Activated CD4-positive, alpha-beta T cell treated with anti-CD3 and anti-CD28 coated beads for 36 hours (primary cell): ENCODE measurements at regions not wholly inside any gene's neighbourhood (a gene's known extent, or its start where the extent isn't known, plus 50 kb on each side); places are given as distances from the start of the nearest gene placed in this dataset.

Experiments used
- ATAC-seq: fragments of 200-7000 bp; cut with Tn5 transposase; one replicate; pipeline ENCODE4 v1.10.0; 2021; ENCODE audit warnings: mild to moderate bottlenecking, moderate library complexity
- CTCF ChIA-PET: fragments of 350-600 bp; sonication (Branson Sonifier 250); formaldehyde crosslinking; loops from one replicate; lab custom pipeline; 2021; ENCODE audit warnings: antibody characterized with exemption; lab: Charles Lee
- POLR2A ChIA-PET: fragments of 350-600 bp; sonication (Branson Sonifier 250); formaldehyde crosslinking; loops from one replicate; lab custom pipeline; 2021; ENCODE audit warnings: antibody characterized with exemption, inconsistent platforms; lab: Charles Lee
- DNase-seq: peaks from one replicate; pipeline ENCODE4 v3.0.0-alpha.2; 2020
- H3K27ac Mint-ChIP-seq: one replicate; pipeline ENCODE4 v1.8.0; 2021; ENCODE audit warnings: mixed read lengths
- H3K27me3 Mint-ChIP-seq: one replicate; pipeline ENCODE4 v1.8.0; 2021; ENCODE audit warnings: mixed read lengths
- H3K36me3 Mint-ChIP-seq: one replicate; pipeline ENCODE4 v1.8.0; 2021; ENCODE audit warnings: low read depth, mixed read lengths
- H3K4me1 Mint-ChIP-seq: one replicate; pipeline ENCODE4 v1.8.0; 2021; ENCODE audit warnings: mixed read lengths
- H3K4me3 Mint-ChIP-seq: one replicate; pipeline ENCODE4 v1.8.0; 2021; ENCODE audit warnings: mild to moderate bottlenecking, moderate library complexity, mixed read lengths
- H3K9me3 Mint-ChIP-seq: one replicate; pipeline ENCODE4 v1.8.0; 2021; ENCODE audit warnings: low read depth, mixed read lengths
- intact Hi-C, 2 experiments: fragments of 100-400 bp; cut with DNase I in 1 of 2; cut with micrococcal nuclease in 1 of 2; formaldehyde crosslinking; loops; one replicate each; pipeline versions ENCODE4 v1.14.2 to v1.15.1; 2022 to 2024; cut with DNase I, micrococcal nuclease

- ATAC-seq, result no peak
- CTCF ChIA-PET, result no interaction called here
Observed at GRCh38 chr18:67080601-67081000, 435.9 kb downstream of the DSEL start.

GRCh38 chr18:67074309-67074708, 442.2 kb downstream of the DSEL start:
- ATAC-seq, result no peak
- H3K36me3 Mint-ChIP-seq, result no peaks in the 10 kb centered on the region
- DNase-seq, result no peak
- POLR2A ChIA-PET, result no interaction called here
- intact Hi-C loops, result no loop called here
- no peak overlapping the region for H3K27ac Mint-ChIP-seq
- CTCF ChIA-PET, result no interaction called here
- no peaks in the 10 kb centered on the region for H3K27me3 Mint-ChIP-seq
- no peaks in the 10 kb centered on the region for H3K9me3 Mint-ChIP-seq
- no peak overlapping the region for H3K4me3 Mint-ChIP-seq
- no peaks in the 10 kb centered on the region for H3K4me1 Mint-ChIP-seq

More at GRCh38 chr18:67080601-67081000, 435.9 kb downstream of the DSEL start:
- H3K27ac Mint-ChIP-seq, result no peak overlapping the region
- intact Hi-C loops, result no loop called here
- DNase-seq, result no peak
- H3K9me3 Mint-ChIP-seq, result no peaks in the 10 kb centered on the region
- H3K4me1 Mint-ChIP-seq, result no peaks in the 10 kb centered on the region
- POLR2A ChIA-PET, result no interaction called here
- no peak overlapping the region for H3K4me3 Mint-ChIP-seq
- no peaks in the 10 kb centered on the region for H3K36me3 Mint-ChIP-seq
- no peaks in the 10 kb centered on the region for H3K27me3 Mint-ChIP-seq

GRCh38 chr18:67072791-67073190, 443.7 kb downstream of the DSEL start:
- ATAC-seq (no peak), DNase-seq (no peak)
- Mint-ChIP-seq H3K27me3 (no peaks in the 10 kb centered on the region), H3K27ac (no peak overlapping the region), H3K4me1 (no peaks in the 10 kb centered on the region), H3K36me3 (no peaks in the 10 kb centered on the region), H3K4me3 (no peak overlapping the region), H3K9me3 (no peaks in the 10 kb centered on the region)
- CTCF ChIA-PET, result no interaction called here
- intact Hi-C loops, result no loop called here
- POLR2A ChIA-PET, result no interaction called here

- ChIA-PET POLR2A (no interaction called here), CTCF (no interaction called here)
- Mint-ChIP-seq H3K36me3 (no peaks in the 10 kb centered on the region), H3K4me1 (no peaks in the 10 kb centered on the region), H3K27me3 (no peaks in the 10 kb centered on the region), H3K4me3 (no peak overlapping the region), H3K27ac (no peak overlapping the region), H3K9me3 (no peaks in the 10 kb centered on the region)
- no peak for DNase-seq
- intact Hi-C loops, result no loop called here
- no peak for ATAC-seq
Observed at GRCh38 chr18:67068608-67069007, 447.9 kb downstream of the DSEL start.

GRCh38 chr18:67047334-67047733, 443.4 kb upstream of the CDH19 start:
- POLR2A ChIA-PET, result no interaction called here
- peaks cover 2% of the 10 kb centered on the region for H3K9me3 Mint-ChIP-seq
- no peaks in the 10 kb centered on the region for H3K27me3 Mint-ChIP-seq
- H3K4me3 Mint-ChIP-seq, result no peak overlapping the region
- ATAC-seq, result no peak
- H3K27ac Mint-ChIP-seq, result no peak overlapping the region
- DNase-seq, result no peak
- intact Hi-C loops, result no loop called here
- H3K36me3 Mint-ChIP-seq, result no peaks in the 10 kb centered on the region
- CTCF ChIA-PET, result no interaction called here
- H3K4me1 Mint-ChIP-seq, result no peaks in the 10 kb centered on the region

GRCh38 chr18:67043276-67043675, 439.4 kb upstream of the CDH19 start:
- Mint-ChIP-seq H3K9me3 (peaks cover 2% of the 10 kb centered on the region), H3K4me1 (no peaks in the 10 kb centered on the region), H3K27ac (no peak overlapping the region), H3K4me3 (no peak overlapping the region), H3K36me3 (no peaks in the 10 kb centered on the region), H3K27me3 (no peaks in the 10 kb centered on the region)
- ChIA-PET POLR2A (no interaction called here), CTCF (no interaction called here)
- intact Hi-C loops, result no loop called here
- no peak for DNase-seq
- ATAC-seq, result no peak

- no peaks in the 10 kb centered on the region for H3K36me3 Mint-ChIP-seq
Observed at GRCh38 chr18:67041334-67041733, 437.4 kb upstream of the CDH19 start.

GRCh38 chr18:67035026-67035425, 431.1 kb upstream of the CDH19 start:
- no peaks in the 10 kb centered on the region for H3K27me3 Mint-ChIP-seq
- peaks cover 4% of the 10 kb centered on the region for H3K9me3 Mint-ChIP-seq
- no peaks in the 10 kb centered on the region for H3K36me3 Mint-ChIP-seq
- intact Hi-C loops, result no loop called here
- no peaks in the 10 kb centered on the region for H3K4me1 Mint-ChIP-seq
- DNase-seq (no peak), ATAC-seq (no peak)
- no peak overlapping the region for H3K27ac Mint-ChIP-seq
- POLR2A ChIA-PET, result no interaction called here
- CTCF ChIA-PET, result no interaction called here
- H3K4me3 Mint-ChIP-seq, result no peak overlapping the region

More at GRCh38 chr18:67041334-67041733, 437.4 kb upstream of the CDH19 start:
- no peaks in the 10 kb centered on the region for H3K27me3 Mint-ChIP-seq
- no peak overlapping the region for H3K27ac Mint-ChIP-seq
- ATAC-seq (no peak), DNase-seq (no peak)
- H3K9me3 Mint-ChIP-seq, result peaks cover 2% of the 10 kb centered on the region
- ChIA-PET CTCF (no interaction called here), POLR2A (no interaction called here)
- intact Hi-C loops, result no loop called here
- no peaks in the 10 kb centered on the region for H3K4me1 Mint-ChIP-seq
- H3K4me3 Mint-ChIP-seq, result no peak overlapping the region

- Mint-ChIP-seq H3K4me1 (no peaks in the 10 kb centered on the region), H3K27me3 (no peaks in the 10 kb centered on the region), H3K4me3 (no peak overlapping the region), H3K36me3 (no peaks in the 10 kb centered on the region), H3K27ac (no peak overlapping the region), H3K9me3 (no peaks in the 10 kb centered on the region)
- ATAC-seq, result no peak
- ChIA-PET CTCF (no interaction called here), POLR2A (no interaction called here)
- intact Hi-C loops, result no loop called here
- DNase-seq, result no peak
Observed at GRCh38 chr18:67023059-67023458, 419.2 kb upstream of the CDH19 start.

GRCh38 chr18:67010919-67011318, 407.0 kb upstream of the CDH19 start:
- ChIA-PET POLR2A (no interaction called here), CTCF (no interaction called here)
- Mint-ChIP-seq H3K27me3 (no peaks in the 10 kb centered on the region), H3K27ac (no peak overlapping the region), H3K36me3 (no peaks in the 10 kb centered on the region), H3K4me3 (no peak overlapping the region), H3K9me3 (peaks cover 2% of the 10 kb centered on the region), H3K4me1 (no peaks in the 10 kb centered on the region)
- ATAC-seq, result peak; percentile 39
- no peak for DNase-seq
- intact Hi-C loops, result loop anchor here in 1 of 2 experiments (5.0 kb wide), 1 partner anchor 51 kb away; no protein-coding TSS in a partner anchor

GRCh38 chr18:67007999-67008398, 404.1 kb upstream of the CDH19 start:
- no peak overlapping the region for H3K4me3 Mint-ChIP-seq
- no peaks in the 10 kb centered on the region for H3K36me3 Mint-ChIP-seq
- intact Hi-C loops, result no loop called here
- POLR2A ChIA-PET, result no interaction called here
- no peaks in the 10 kb centered on the region for H3K4me1 Mint-ChIP-seq
- peaks cover 2% of the 10 kb centered on the region for H3K9me3 Mint-ChIP-seq
- no peak overlapping the region for H3K27ac Mint-ChIP-seq
- DNase-seq (no peak), ATAC-seq (no peak)
- CTCF ChIA-PET, result no interaction called here
- no peaks in the 10 kb centered on the region for H3K27me3 Mint-ChIP-seq

- no peak for DNase-seq
- ATAC-seq, result no peak
- H3K9me3 Mint-ChIP-seq, result peaks cover 2% of the 10 kb centered on the region
- H3K27me3 Mint-ChIP-seq, result no peaks in the 10 kb centered on the region
- intact Hi-C loops, result no loop called here
- H3K27ac Mint-ChIP-seq, result no peak overlapping the region
- H3K4me1 Mint-ChIP-seq, result no peaks in the 10 kb centered on the region
- CTCF ChIA-PET, result interaction anchor here (0.7 kb wide), 1 partner anchor 746 kb away, joined by 3 read pairs; no protein-coding TSS in a partner anchor
- H3K4me3 Mint-ChIP-seq, result no peak overlapping the region
- H3K36me3 Mint-ChIP-seq, result no peaks in the 10 kb centered on the region
- POLR2A ChIA-PET, result no interaction called here
Observed at GRCh38 chr18:67007085-67007484, 403.2 kb upstream of the CDH19 start.

- DNase-seq, result no peak
- no peaks in the 10 kb centered on the region for H3K9me3 Mint-ChIP-seq
- CTCF ChIA-PET, result interaction anchor here (0.6 kb wide), 1 partner anchor 61 kb away, joined by 3 read pairs; no protein-coding TSS in a partner anchor
- H3K27ac Mint-ChIP-seq, result no peak overlapping the region
- no peaks in the 10 kb centered on the region for H3K4me1 Mint-ChIP-seq
- no peak for ATAC-seq
- no peaks in the 10 kb centered on the region for H3K27me3 Mint-ChIP-seq
- H3K36me3 Mint-ChIP-seq, result no peaks in the 10 kb centered on the region
- H3K4me3 Mint-ChIP-seq, result no peak overlapping the region
- intact Hi-C loops, result no loop called here
- POLR2A ChIA-PET, result no interaction called here
Observed at GRCh38 chr18:67001052-67001451, 397.2 kb upstream of the CDH19 start.
